Stimulated activated CD8-positive, alpha-beta memory T cell treated with anti-CD3 and anti-CD28 coated beads, Interleukin-12 subunit alpha, Interleukin-12 subunit beta, amount 100 ng/mL, for 4 hours (primary cell): ENCODE measurements at regions not wholly inside any gene's neighbourhood (a gene's known extent, or its start where the extent isn't known, plus 50 kb on each side); places are given as distances from the start of the nearest gene placed in this dataset.

Experiments
- DNase-seq: peaks from one replicate; pipeline ENCODE4 v3.0.0-alpha.2; 2020; ENCODE audit warnings: low read depth

- DNase-seq: no peak
These were observed 247.1 kb upstream of the LMCD1 start for GRCh38 chr3:8254489-8254888.

DNA sequence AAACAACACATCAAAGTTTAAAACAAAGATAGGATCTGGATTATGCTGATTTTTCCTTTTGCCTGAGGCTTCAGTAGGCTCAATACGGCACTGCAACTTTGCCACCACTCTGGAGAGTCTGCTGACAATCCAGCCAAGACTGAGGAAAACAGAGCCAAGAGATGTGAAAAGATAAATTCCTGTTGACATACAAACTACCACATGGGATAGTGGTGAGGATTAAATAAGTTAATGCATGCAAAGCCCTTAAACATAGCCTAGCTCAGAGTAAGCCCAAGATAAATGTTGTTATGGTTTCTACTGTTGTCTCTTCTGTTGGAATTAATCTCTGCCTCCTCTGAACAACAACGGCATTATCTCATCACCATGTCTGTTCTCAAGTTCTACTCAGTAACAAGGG lies 245.9 kb upstream of the LMCD1 start:
- no peak for DNase-seq

GRCh38 chr3:8256441-8257071 lies 245.1 kb upstream of the LMCD1 start:
- DNase-seq: no peak

DNA sequence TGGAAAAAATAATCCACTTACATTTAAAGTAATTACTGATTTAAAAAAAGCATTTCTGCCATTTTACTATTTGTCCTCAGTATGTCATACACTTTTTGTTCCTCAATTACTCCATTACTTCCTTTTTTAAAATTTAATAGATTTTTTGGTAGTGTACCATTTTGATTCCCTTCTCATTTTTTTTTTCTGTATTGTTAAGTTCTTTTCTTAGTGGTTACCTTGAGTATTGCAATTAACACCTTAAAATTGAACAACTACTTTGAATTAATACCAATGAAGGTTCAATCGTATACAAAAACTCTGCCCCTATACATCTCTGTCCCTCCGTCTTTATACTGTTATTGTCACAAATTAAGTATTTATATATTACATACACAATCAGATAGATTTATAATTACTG lies 240.6 kb upstream of the LMCD1 start:
- no peak for DNase-seq

- no peak for DNase-seq
These were observed 234.9 kb upstream of the LMCD1 start for GRCh38 chr3:8266730-8267131.

DNA sequence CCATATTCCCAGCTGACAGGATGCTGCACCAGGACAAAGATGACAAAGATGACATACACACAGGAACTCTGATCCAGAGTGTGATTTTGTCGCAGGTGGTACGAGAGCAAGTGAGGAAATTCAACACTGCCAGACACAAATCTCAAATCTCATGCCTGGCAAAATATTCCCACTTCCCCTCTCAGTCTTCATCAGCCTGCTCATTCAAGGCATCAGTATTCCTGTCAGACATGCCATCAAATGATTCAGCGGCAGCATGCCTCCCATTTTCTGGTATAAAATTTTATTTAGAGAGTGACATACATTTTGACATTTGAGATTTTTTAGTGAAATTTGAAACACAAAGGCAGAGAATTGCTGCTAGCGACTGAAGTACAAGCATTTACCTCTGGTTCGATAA lies 228.1 kb upstream of the LMCD1 start:
- no peak for DNase-seq

DNA sequence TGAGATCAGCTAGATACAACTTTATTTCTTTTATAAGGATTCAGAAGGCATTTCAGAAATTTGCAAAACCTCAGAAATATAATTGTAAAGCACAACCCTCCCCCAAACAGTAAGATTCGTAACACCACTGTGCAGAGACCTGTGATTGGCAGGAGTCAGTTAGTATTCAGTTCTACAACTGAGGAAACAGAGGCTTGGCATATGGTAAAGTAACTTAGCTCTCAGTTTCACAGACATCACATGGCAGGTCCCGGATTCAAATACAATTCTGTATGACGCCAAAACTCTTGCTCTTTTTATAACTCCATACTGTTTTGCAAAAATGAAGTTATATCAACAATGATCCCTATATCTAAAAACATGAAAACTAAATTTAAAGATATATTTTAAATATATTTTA lies 225.6 kb upstream of the LMCD1 start:
- no peak for DNase-seq

GRCh38 chr3:8276506-8276905 lies 225.1 kb upstream of the LMCD1 start:
- DNase-seq: no peak

GRCh38 chr3:8278448-8278847 lies 223.2 kb upstream of the LMCD1 start:
- no peak for DNase-seq

DNA sequence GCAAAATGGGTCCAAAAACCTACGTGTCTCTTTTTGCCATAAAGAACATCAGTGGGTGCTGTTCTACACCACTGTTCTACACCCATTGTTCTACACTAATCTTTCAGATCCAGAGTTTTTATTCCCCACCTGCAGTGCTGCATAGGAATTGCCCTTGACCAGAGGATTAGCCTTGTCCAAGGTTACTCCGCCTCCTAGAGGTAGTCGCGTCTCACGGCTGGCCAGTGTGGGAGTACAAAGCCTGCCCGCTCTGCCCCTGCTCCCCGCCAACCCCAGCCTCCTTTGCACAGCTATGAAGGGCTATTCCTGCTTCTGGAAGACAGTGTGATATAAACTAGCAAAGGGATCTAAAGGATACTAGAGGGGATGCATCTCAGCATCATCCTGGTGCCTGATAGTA lies 222.1 kb upstream of the LMCD1 start:
- no peak for DNase-seq

DNA sequence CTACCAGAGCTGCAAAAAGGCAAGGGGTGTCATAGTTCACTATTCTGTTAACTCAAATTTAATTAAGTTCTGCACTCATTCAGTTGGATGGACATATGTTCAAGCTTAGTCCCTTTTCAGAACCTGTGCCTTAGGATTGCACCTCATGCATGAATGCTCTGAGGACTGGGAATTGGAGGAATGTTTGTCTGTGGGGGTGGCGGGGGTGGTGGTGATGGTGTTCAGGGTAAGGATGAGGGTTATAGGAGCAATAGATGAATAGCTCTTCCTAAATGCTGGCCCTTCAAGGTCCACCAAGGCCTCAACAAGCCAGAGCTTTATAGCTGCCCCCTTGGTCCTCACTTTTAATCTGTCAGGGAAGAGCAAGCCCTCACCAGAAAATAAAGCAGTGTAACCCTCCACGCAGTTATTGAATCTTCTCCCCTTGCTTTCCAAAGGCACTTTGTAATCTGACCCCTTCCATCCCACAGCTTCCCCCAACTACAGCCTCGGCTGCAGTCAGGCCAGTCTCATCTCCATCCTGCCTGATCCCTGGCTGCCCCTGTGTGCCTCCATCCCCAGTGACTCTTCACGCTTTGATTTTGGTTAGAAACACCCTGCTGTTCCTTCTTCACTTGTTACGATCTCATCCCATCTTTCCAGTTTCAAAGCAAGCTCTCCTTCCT lies 221.6 kb upstream of the LMCD1 start:
- no peak for DNase-seq

GRCh38 chr3:8282541-8283165 lies 219.0 kb upstream of the LMCD1 start:
- no peak for DNase-seq

DNA sequence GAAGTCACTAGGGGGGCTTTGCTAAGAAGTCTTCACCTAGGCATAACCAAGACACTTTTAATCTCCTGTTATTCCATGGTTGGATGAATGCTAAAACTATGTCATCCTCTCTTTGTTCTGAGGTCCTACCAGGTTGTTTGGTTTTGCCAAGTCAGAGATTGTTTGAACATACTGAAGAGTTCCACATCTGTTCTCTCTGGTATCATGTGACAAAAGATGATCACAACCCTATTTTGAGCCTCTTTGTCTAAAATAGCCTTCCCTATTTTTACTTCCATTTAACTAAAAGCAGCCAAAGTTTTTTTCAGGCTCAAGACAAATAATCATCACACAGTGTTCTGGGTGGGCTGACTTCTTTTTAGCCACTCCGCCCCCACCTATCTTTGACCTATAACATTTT lies 218.4 kb upstream of the LMCD1 start:
- DNase-seq: no peak

DNA sequence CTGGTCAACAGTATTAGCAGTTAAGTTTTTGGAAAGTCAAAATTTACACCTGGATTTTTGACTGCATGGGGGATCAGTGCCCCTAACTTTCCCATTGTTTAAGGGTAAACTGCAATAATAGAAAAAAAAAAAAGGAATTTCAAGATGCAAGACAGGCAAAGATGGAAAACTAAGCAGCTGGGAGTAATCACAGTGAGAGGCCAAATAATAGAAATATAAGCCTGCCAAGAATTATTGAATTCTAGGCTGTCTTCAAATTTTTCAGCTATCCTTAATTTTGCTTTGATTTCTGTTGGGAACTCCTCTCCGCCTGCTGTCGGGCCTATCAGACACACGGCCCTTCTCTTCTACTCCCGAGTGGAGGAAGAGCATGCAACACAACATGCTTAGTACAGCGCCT lies 215.5 kb upstream of the LMCD1 start:
- no peak for DNase-seq

- no peak for DNase-seq
These were observed 214.9 kb upstream of the LMCD1 start for GRCh38 chr3:8286749-8287148.

- no peak for DNase-seq
These were observed 211.0 kb upstream of the LMCD1 start for GRCh38 chr3:8290611-8291010.

DNA sequence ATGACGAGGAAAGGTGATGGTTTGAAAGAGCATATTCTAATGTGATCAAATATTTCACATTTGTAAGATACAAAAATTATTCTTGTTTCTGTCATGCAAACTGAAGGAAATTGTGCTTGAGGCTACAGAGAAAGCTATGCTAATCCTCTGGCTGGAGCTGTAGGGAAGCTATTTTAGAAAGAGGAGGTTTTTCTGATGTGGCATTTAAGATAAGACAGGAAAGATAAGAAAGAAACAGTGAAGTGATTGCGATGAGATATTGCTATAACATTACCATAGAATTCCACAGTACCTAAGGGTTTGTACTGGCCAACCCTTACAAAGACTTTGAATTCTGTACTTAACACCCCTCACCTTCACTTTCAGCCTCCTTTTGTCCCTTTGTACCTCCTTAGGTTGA lies 205.2 kb upstream of the LMCD1 start:
- DNase-seq: no peak

GRCh38 chr3:8298021-8298954 lies 203.3 kb upstream of the LMCD1 start:
- DNase-seq: no peak

DNA sequence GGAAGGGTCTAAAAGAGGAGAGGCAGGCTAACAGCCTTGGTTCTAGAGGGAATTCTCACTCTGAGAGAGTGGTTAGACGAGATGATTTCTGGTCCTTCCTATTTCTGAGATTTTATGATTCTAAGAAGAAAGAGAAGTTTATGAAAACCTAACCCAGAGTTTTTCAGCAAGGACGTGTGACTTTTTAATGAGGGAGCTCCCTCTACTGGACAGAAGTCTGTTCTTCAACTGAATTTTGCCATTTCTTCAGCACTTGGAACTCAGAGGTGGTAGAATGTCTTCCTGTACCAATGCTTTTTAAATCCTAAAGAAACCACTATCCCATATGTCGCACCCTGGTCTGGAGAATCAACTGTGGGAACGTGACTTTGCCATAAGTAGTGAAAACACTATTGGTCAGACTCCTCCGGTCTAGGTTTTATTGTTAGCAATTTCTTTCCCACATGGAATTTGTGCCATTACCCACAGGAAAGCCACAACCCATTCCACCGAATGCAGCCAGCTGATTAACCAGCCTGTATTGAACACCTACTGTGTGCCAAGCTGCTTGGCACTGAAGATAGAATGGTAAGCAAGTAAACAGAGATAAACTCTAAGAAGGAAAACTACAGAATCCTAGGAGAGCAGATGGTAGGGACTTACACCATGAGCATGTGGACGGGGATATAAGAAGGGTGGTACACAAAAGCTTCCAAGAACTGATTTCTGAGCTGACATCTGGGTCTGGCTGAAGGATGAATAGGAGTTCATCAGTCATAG lies 199.5 kb upstream of the LMCD1 start:
- DNase-seq: no peak

DNA sequence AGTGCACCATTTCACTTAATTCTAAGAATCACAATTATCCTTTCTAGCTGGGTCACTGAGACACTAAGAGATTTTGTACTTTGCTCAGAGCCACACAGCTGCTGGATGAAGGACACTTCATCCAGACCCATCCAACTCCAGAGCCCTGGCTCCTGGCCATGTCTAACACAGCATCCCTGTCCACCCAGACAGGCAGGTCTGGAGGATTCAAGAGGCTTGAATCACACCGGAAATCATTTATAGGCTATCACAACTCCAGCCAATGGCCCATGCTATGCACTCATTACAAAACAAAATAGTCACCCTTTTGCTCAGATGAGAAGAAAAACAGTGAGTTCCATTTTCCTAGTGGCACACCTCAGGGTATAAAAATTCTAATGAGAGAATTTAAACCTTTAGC lies 198.2 kb upstream of the LMCD1 start:
- no peak for DNase-seq

DNA sequence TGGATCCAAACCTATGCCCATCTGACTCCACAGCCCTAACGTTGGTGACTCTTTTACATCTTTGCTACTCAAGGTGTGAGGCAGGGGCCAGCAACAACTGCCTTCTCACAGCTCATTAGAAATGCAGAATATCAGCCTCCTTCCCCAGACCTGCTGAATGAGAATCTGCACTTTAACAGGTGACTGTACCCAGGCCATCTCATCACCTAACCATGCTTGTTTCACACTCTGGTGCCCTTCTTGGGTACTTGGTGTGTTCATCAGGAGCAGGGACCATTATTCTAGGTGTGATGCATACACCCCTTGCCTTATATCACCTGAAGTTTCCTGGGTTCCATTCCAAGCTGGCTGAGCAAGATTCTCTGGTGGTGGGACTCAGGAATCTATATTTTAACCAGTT lies 196.3 kb upstream of the LMCD1 start:
- no peak for DNase-seq

GRCh38 chr3:8307545-8308110 lies 194.0 kb upstream of the LMCD1 start:
- no peak for DNase-seq
